Trophoblast cell (in vitro differentiated cells and primary cell): ENCODE measurements at regions not wholly inside any gene's neighbourhood (a gene's known extent, or its start where the extent isn't known, plus 50 kb on each side); places are given as distances from the start of the nearest gene placed in this dataset.
A peak's percentile ranks its signal among the peaks of the same experiment; 100 is the strongest.

Source experiments
- DNase-seq, 2 donors: peaks; one replicate each; pipeline ENCODE4 v3.0.0-alpha.2; 2016
- H2AFZ ChIP-seq: 2 replicates; pipeline ENCODE4 v1.6.1; 2013; ENCODE audit warnings: low read length, moderate library complexity, mild to moderate bottlenecking; ENCODE audit not compliant: insufficient read depth, poor library complexity
- H2AK5ac ChIP-seq: 2 replicates; pipeline ENCODE4 v1.6.1; 2013; ENCODE audit warnings: mild to moderate bottlenecking, low read length
- H2BK120ac ChIP-seq: 2 replicates; pipeline ENCODE4 v1.6.1; 2013; ENCODE audit warnings: low read length, mild to moderate bottlenecking, moderate library complexity; ENCODE audit not compliant: insufficient read depth, poor library complexity
- H2BK12ac ChIP-seq: 2 replicates; pipeline ENCODE4 v1.6.1; 2013; ENCODE audit warnings: mild to moderate bottlenecking, low read length, moderate library complexity
- H2BK5ac ChIP-seq: 2 replicates; pipeline ENCODE4 v1.6.1; 2013; ENCODE audit warnings: low read length, low read depth, moderate library complexity, mild to moderate bottlenecking; ENCODE audit not compliant: poor library complexity
- H3K14ac ChIP-seq: 2 replicates; pipeline ENCODE4 v1.6.1; 2013; ENCODE audit warnings: mild to moderate bottlenecking, low read length
- H3K18ac ChIP-seq: 2 replicates; pipeline ENCODE4 v1.6.1; 2013; ENCODE audit warnings: mild to moderate bottlenecking, low read length
- H3K23ac ChIP-seq: 2 replicates; pipeline ENCODE4 v1.6.1; 2013; ENCODE audit warnings: low read length
- H3K27ac ChIP-seq: 2 replicates; pipeline ENCODE4 v1.5.1; 2013; ENCODE audit warnings: low read depth, mild to moderate bottlenecking, inconsistent platforms, low read length, moderate library complexity
- H3K27me3 ChIP-seq: 2 replicates; pipeline ENCODE4 v1.6.1; 2013; ENCODE audit warnings: inconsistent platforms, mild to moderate bottlenecking, low read length, moderate library complexity; ENCODE audit not compliant: insufficient read depth
- H3K36me3 ChIP-seq, 2 experiments: 1 replicate in 1 of 2; 2 replicates in 1 of 2; pipeline ENCODE4 v1.6.1; 2013; ENCODE audit warnings: low read length in 2 of 2, mild to moderate bottlenecking in 2 of 2, moderate library complexity in 1 of 2; ENCODE audit not compliant: insufficient read depth in 2 of 2, control insufficient read depth in 1 of 2
- H3K4ac ChIP-seq: 2 replicates; pipeline ENCODE4 v1.6.1; 2013; ENCODE audit warnings: low read depth, mild to moderate bottlenecking, low read length, moderate library complexity
- H3K4me1 ChIP-seq, 2 experiments: 1 replicate in 1 of 2; 2 replicates in 1 of 2; pipeline ENCODE4 v1.6.1; 2013; ENCODE audit warnings: low read length in 2 of 2, mild to moderate bottlenecking in 2 of 2, moderate library complexity in 1 of 2; ENCODE audit not compliant: insufficient read depth in 2 of 2, control insufficient read depth in 1 of 2
- H3K4me2 ChIP-seq: 2 replicates; pipeline ENCODE4 v1.6.1; 2013; ENCODE audit warnings: inconsistent platforms, mild to moderate bottlenecking, low read length, moderate library complexity
- H3K4me3 ChIP-seq: 2 replicates; pipeline ENCODE4 v1.5.1; 2013; ENCODE audit warnings: mild to moderate bottlenecking, low read depth, low read length, inconsistent platforms
- H3K79me1 ChIP-seq: one replicate; pipeline ENCODE4 v1.6.1; 2013; ENCODE audit warnings: low read length
- H3K79me2 ChIP-seq: 2 replicates; pipeline ENCODE4 v1.6.1; 2013; ENCODE audit warnings: low read length, mild to moderate bottlenecking; ENCODE audit not compliant: control insufficient read depth, insufficient read depth, poor library complexity
- H3K9ac ChIP-seq: 2 replicates; pipeline ENCODE4 v1.6.1; 2013; ENCODE audit warnings: mild to moderate bottlenecking, low read length
- H3K9me3 ChIP-seq: 2 replicates; pipeline ENCODE4 v1.6.1; 2013; ENCODE audit warnings: low read depth, mild to moderate bottlenecking, control low read depth, inconsistent platforms, low read length; ENCODE audit not compliant: insufficient read depth
- H4K12ac ChIP-seq: 2 replicates; pipeline ENCODE4 v1.6.1; 2013; ENCODE audit warnings: low read depth, mild to moderate bottlenecking, low read length, moderate library complexity
- H4K8ac ChIP-seq: 2 replicates; pipeline ENCODE4 v1.6.1; 2013; ENCODE audit warnings: low read depth, mild to moderate bottlenecking, low read length, moderate library complexity
- H4K91ac ChIP-seq: one replicate; pipeline ENCODE4 v1.6.1; 2013; ENCODE audit warnings: low read depth, mild to moderate bottlenecking, low read length, moderate library complexity
- WGBS: extraction: QIAGEN DNeasy Blood & Tissue Kit; methylation state at CpG from one replicate; pipeline ENCODE4 v1.1.7; 2013; ENCODE audit warnings: missing lambda C conversion rate; ENCODE audit not compliant: insufficient read length, insufficient coverage; ENCODE audit errors: extremely low coverage; 5-methylcytosine and 5-hydroxymethylcytosine counted together

DNA sequence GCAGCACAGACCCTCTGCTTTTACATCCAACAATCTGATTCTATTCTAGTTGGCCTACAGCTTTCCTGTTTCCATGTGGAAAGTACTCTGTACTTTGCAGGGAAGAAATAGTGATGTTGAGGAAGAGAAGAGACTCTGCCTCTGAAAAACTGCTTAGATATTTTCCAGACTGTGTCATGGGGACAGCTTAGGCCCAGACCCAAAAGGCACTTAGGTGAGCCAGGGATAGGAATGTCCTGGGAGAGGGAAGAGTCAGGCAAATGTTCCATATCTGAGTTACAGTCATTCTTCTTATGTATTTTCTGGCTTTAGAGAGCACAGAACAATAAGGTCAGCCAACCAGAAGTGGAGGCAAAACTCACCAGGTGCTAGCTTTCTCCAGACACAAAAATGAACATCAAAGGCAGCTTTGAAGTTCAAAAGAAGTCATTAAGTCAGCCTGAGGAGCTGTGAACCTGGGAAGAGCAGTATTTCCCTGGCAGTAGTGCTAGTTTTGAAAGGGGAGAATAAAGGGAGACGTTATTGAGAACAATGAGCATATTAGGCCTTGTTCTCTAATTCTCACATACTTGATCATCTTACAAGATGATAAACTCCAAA lies 199.7 kb upstream of the LMNTD1 start:
- Histone ChIP-seq H3K9me3 (no peaks in the 10 kb centered on the region), H3K23ac (no peak overlapping the region), H3K4me2 (no peak overlapping the region), H3K79me2 (no peaks in the 10 kb centered on the region), H4K12ac (no peak overlapping the region), H3K27me3 (no peaks in the 10 kb centered on the region), H2BK12ac (no peak overlapping the region), H2AK5ac (no peak overlapping the region), H3K4me3 (no peak overlapping the region), H4K91ac (no peak overlapping the region), H3K9ac (no peak overlapping the region), H3K27ac (no peak overlapping the region), H3K4ac (no peak overlapping the region), H2AFZ (no peak overlapping the region), H3K18ac (no peak overlapping the region), H3K14ac (no peak overlapping the region), H3K36me3 (no peaks in the 10 kb centered on the region), H2BK120ac (no peak overlapping the region), H2BK5ac (no peak overlapping the region), H4K8ac (no peak overlapping the region), H3K79me1 (no peaks in the 10 kb centered on the region), H3K4me1 (peaks cover 0 to 2% of the 10 kb centered on the region in 2 experiments)
- WGBS = no CpG with 5 or more reads among the region's 1 CpG
- DNase-seq = no peak

DNA sequence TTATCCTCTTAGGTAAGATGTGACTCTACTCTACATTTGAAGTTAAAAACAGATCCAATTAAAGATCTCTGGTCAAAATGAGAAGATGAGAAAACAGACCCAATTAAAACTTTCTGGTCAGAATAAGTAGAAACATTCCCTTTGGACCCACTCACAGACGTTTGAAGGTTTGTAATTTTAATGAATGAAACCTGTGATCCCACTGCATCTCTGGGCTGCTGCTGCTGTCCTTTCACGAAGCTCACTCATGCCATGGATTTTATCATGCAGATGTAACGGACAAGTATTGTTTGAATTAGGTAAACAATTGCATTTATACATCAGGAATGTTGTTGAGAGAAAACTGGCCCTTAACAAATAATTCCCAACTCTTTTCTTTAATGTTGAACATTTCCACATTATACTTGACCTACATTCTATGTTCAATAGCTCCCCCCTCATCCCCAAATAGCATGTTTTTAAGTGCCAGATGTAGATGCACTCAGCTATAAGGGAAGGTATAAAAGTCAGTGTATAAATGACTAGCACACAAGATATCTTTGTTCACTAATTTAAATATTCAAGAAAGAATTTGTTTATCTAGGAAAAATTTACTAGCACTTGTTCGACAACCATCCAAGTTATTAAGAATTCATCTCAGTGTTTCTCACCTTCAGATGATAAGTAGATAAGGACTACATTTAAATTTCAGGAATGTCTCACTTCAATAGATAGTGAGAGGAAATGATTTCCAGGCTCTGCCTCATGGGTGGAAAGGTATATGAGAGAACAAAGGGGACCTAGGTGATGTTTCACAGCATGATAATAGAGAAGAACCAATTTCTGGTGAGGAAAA lies 202.3 kb upstream of the LMNTD1 start:
- no peak overlapping the region for H2BK12ac ChIP-seq
- no peak overlapping the region for H3K4ac ChIP-seq
- no peaks in the 10 kb centered on the region for H3K9me3 ChIP-seq
- H3K9ac ChIP-seq = no peak overlapping the region
- H4K12ac ChIP-seq = no peak overlapping the region
- H3K4me1 ChIP-seq = peaks cover 0 to 2% of the 10 kb centered on the region in 2 experiments
- no peak overlapping the region for H4K91ac ChIP-seq
- H3K27ac ChIP-seq = no peak overlapping the region
- no peak overlapping the region for H2BK5ac ChIP-seq
- DNase-seq = no peak
- no peak overlapping the region for H3K4me3 ChIP-seq
- H3K79me1 ChIP-seq = no peaks in the 10 kb centered on the region
- H3K27me3 ChIP-seq = no peaks in the 10 kb centered on the region
- no peaks in the 10 kb centered on the region for H3K36me3 ChIP-seq
- H4K8ac ChIP-seq = no peak overlapping the region
- no peaks in the 10 kb centered on the region for H3K79me2 ChIP-seq
- H2AK5ac ChIP-seq = no peak overlapping the region
- no peak overlapping the region for H3K18ac ChIP-seq
- no peak overlapping the region for H3K4me2 ChIP-seq
- H2BK120ac ChIP-seq = no peak overlapping the region
- H2AFZ ChIP-seq = no peak overlapping the region
- WGBS = no CpG with 5 or more reads among the region's 4 CpGs
- H3K14ac ChIP-seq = no peak overlapping the region
- no peak overlapping the region for H3K23ac ChIP-seq

DNA sequence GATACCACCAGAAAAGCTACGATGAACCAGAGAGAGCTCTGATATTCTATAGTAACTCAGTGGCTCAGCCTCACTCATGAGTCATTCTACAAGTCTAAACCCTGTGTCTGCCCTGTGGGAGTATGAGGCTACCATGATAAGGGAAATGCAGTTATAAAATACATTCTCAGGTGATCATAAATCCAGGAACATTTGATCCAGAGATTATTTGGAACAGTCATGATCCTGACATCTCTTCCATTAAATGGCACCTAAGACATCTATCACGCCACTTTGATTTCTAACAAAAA lies 202.6 kb upstream of the RASSF8 start:
- H3K36me3 ChIP-seq = no peaks in the 10 kb centered on the region
- no peak overlapping the region for H4K8ac ChIP-seq
- no peaks in the 10 kb centered on the region for H3K27me3 ChIP-seq
- peak in 1 of 2 donors; percentile 35 for DNase-seq
- H4K12ac ChIP-seq = no peak overlapping the region
- no peak overlapping the region for H2BK5ac ChIP-seq
- H3K9me3 ChIP-seq = no peaks in the 10 kb centered on the region
- no peak overlapping the region for H3K4me3 ChIP-seq
- no peak overlapping the region for H2BK12ac ChIP-seq
- peaks cover 0 to 2% of the 10 kb centered on the region in 2 experiments for H3K4me1 ChIP-seq
- H3K4ac ChIP-seq = no peak overlapping the region
- no peaks in the 10 kb centered on the region for H3K79me1 ChIP-seq
- no peak overlapping the region for H3K4me2 ChIP-seq
- H2BK120ac ChIP-seq = no peak overlapping the region
- H4K91ac ChIP-seq = no peak overlapping the region
- H3K14ac ChIP-seq = no peak overlapping the region
- no peak overlapping the region for H2AFZ ChIP-seq
- H2AK5ac ChIP-seq = no peak overlapping the region
- no CpG with 5 or more reads among the region's 2 CpGs for WGBS
- H3K27ac ChIP-seq = no peak overlapping the region
- no peak overlapping the region for H3K18ac ChIP-seq
- no peak overlapping the region for H3K23ac ChIP-seq
- no peaks in the 10 kb centered on the region for H3K79me2 ChIP-seq
- no peak overlapping the region for H3K9ac ChIP-seq

DNA sequence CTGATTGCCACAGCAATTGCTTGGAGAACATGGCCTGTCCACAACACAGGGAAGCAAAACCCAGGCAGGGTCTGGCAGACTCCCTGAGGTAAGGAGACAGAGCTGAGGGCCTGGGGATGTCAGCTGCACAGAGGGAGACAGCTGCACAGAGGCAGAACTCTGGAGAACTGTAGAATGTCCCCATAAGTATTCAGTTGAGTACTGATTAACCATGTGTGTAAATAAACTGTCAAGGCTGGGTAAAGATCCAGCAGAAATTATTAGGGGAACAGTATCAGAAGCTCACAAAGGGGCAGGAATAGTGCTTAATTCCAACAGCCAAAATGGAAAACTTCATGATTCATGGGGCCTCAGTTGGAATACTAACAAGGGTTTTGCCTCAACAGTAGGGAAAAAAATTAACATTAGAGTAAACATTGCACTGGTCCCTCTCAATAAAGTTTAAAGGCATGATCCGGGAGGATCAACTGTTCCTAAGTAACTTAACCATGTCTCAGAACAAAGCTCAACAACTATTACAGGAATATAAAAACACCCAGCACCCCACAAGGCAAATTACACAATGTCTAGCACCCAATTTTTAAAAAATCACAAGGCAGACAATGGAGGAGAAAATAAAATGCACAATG lies 201.3 kb upstream of the RASSF8 start:
- H2AK5ac ChIP-seq = no peak overlapping the region
- H3K36me3 ChIP-seq = no peaks in the 10 kb centered on the region
- H3K14ac ChIP-seq = no peak overlapping the region
- H3K9ac ChIP-seq = no peak overlapping the region
- H3K9me3 ChIP-seq = no peaks in the 10 kb centered on the region
- H3K23ac ChIP-seq = no peak overlapping the region
- no peak overlapping the region for H4K91ac ChIP-seq
- H3K18ac ChIP-seq = no peak overlapping the region
- H3K4me1 ChIP-seq = peaks cover 0 to 2% of the 10 kb centered on the region in 2 experiments
- no peak overlapping the region for H3K27ac ChIP-seq
- H3K79me2 ChIP-seq = no peaks in the 10 kb centered on the region
- WGBS = no CpG with 5 or more reads among the region's 1 CpG
- no peaks in the 10 kb centered on the region for H3K27me3 ChIP-seq
- no peak for DNase-seq
- no peak overlapping the region for H3K4me2 ChIP-seq
- H4K12ac ChIP-seq = no peak overlapping the region
- H3K4me3 ChIP-seq = no peak overlapping the region
- H2BK12ac ChIP-seq = no peak overlapping the region
- H2AFZ ChIP-seq = no peak overlapping the region
- H3K79me1 ChIP-seq = no peaks in the 10 kb centered on the region
- H2BK5ac ChIP-seq = no peak overlapping the region
- H2BK120ac ChIP-seq = no peak overlapping the region
- H3K4ac ChIP-seq = no peak overlapping the region
- no peak overlapping the region for H4K8ac ChIP-seq
